MM.1S (cell line): ENCODE measurements at regions not wholly inside any gene's neighbourhood (a gene's known extent, or its start where the extent isn't known, plus 50 kb on each side); places are given as distances from the start of the nearest gene placed in this dataset.
A peak's percentile ranks its signal among the peaks of the same experiment; 100 is the strongest.
"Not testable (repeated sequence)": the region's sequence is repeated elsewhere in the genome, so short reads cannot be mapped to it uniquely, and the experiment has no call there.

ENCODE experiments used
- DNase-seq: peaks from one replicate; pipeline ENCODE4 v3.0.0-alpha.2; 2015
- H2AFZ ChIP-seq: fragments of 300-600 bp; sonication (generic); 2 replicates; pipeline ENCODE4 v1.6.0; 2016; ENCODE audit warnings: antibody characterized with exemption, low read length
- H3F3A ChIP-seq: fragments of 300-600 bp; sonication (generic); 2 replicates; pipeline ENCODE4 v1.6.1; 2016; ENCODE audit warnings: mild to moderate bottlenecking, antibody characterized with exemption, low read length, moderate library complexity, mixed read lengths; ENCODE audit not compliant: insufficient read depth
- H3K27ac ChIP-seq: fragments of 300-600 bp; sonication (generic); 2 replicates; pipeline ENCODE4 v1.5.1; 2016; ENCODE audit warnings: mild to moderate bottlenecking, low read length
- H3K27me3 ChIP-seq: fragments of 300-600 bp; sonication (generic); replicated peaks from 2 replicates; pipeline ENCODE4 v1.6.0; 2016; ENCODE audit warnings: low read length; ENCODE audit not compliant: insufficient read depth
- H3K36me3 ChIP-seq: fragments of 300-600 bp; sonication (generic); replicated peaks from 2 replicates; pipeline ENCODE4 v1.6.1; 2016; ENCODE audit warnings: mild to moderate bottlenecking, low read length, mixed read lengths; ENCODE audit not compliant: insufficient read depth
- H3K4me1 ChIP-seq: fragments of 300-600 bp; sonication (generic); 2 replicates; pipeline ENCODE4 v1.6.1; 2016; ENCODE audit warnings: low read length, mixed read lengths
- H3K4me2 ChIP-seq: fragments of 300-600 bp; sonication (generic); 2 replicates; pipeline ENCODE4 v1.6.0; 2016; ENCODE audit warnings: low read depth, low read length
- H3K4me3 ChIP-seq: fragments of 300-600 bp; sonication (generic); 2 replicates; pipeline ENCODE4 v1.5.1; 2016; ENCODE audit warnings: low read length, mixed read lengths
- H3K79me2 ChIP-seq: fragments of 300-600 bp; sonication (generic); 2 replicates; pipeline ENCODE4 v1.6.1; 2016; ENCODE audit warnings: mixed run types, low read length, mixed read lengths
- H3K9ac ChIP-seq: fragments of 300-600 bp; sonication (generic); 2 replicates; pipeline ENCODE4 v1.6.1; 2016; ENCODE audit warnings: low read length, mixed read lengths
- H3K9me2 ChIP-seq: fragments of 300-600 bp; sonication (generic); replicated peaks from 2 replicates; pipeline ENCODE4 v1.6.1; 2016; ENCODE audit warnings: mild to moderate bottlenecking, low read length, mixed read lengths; ENCODE audit not compliant: insufficient read depth
- H3K9me3 ChIP-seq: fragments of 300-600 bp; sonication (generic); replicated peaks from 2 replicates; pipeline ENCODE4 v1.6.1; 2016; ENCODE audit warnings: mild to moderate bottlenecking, low read length, mixed read lengths; ENCODE audit not compliant: insufficient read depth
- H4K20me1 ChIP-seq: fragments of 300-600 bp; sonication (generic); 2 replicates; pipeline ENCODE4 v1.6.1; 2016; ENCODE audit warnings: mild to moderate bottlenecking, low read length, moderate library complexity, mixed read lengths; ENCODE audit not compliant: insufficient read depth
- CTCF ChIP-seq: fragments of 300-600 bp; sonication (generic); IDR thresholded peaks from 2 replicates; pipeline ENCODE4 v1.5.1; 2016; ENCODE audit warnings: antibody characterized with exemption, low read length, mixed read lengths
- EZH2 ChIP-seq: fragments of 300-600 bp; sonication (generic); optimal IDR thresholded peaks from 2 replicates; pipeline ENCODE3; 2017; ENCODE audit warnings: low read depth, mild to moderate bottlenecking, antibody characterized with exemption, low read length, mixed read lengths
- EZH2phosphoT487 ChIP-seq: fragments of 300-600 bp; sonication (generic); IDR thresholded peaks from 2 replicates; pipeline ENCODE4 v1.6.1; 2018; ENCODE audit warnings: antibody characterized with exemption, low read length

GRCh38 chr14:44453433-44454171 is 53.5 kb downstream of the FSCB start:
- H3K9ac ChIP-seq: no peak overlapping the region
- TF ChIP-seq EZH2 (no peak), CTCF (no peak), EZH2phosphoT487 (no peak)
- no peaks in the 10 kb centered on the region for H3K4me1 ChIP-seq
- no peaks in the 10 kb centered on the region for H3K27me3 ChIP-seq
- H3F3A ChIP-seq: no peaks in the 10 kb centered on the region
- no peaks in the 10 kb centered on the region for H3K9me2 ChIP-seq
- no peak overlapping the region for H2AFZ ChIP-seq
- no peaks in the 10 kb centered on the region for H3K36me3 ChIP-seq
- H3K4me2 ChIP-seq: no peak overlapping the region
- no peak overlapping the region for H3K4me3 ChIP-seq
- peak; percentile 37 for DNase-seq
- no peaks in the 10 kb centered on the region for H3K79me2 ChIP-seq
- H3K27ac ChIP-seq: no peak overlapping the region
- no peaks in the 10 kb centered on the region for H3K9me3 ChIP-seq
- H4K20me1 ChIP-seq: no peaks in the 10 kb centered on the region

- not testable (repeated sequence) for H3K36me3 ChIP-seq, H3K27me3 ChIP-seq, H3K9me2 ChIP-seq, H3K4me1 ChIP-seq, H3K9me3 ChIP-seq, H3F3A ChIP-seq, H3K9ac ChIP-seq, H3K27ac ChIP-seq, H2AFZ ChIP-seq, DNase-seq, H3K79me2 ChIP-seq, H3K4me3 ChIP-seq, H4K20me1 ChIP-seq, H3K4me2 ChIP-seq
These were observed 56.9 kb downstream of the FSCB start for GRCh38 chr14:44450232-44450631.

- H3K9me2 ChIP-seq: no peaks in the 10 kb centered on the region
- peaks cover 4% of the 10 kb centered on the region for H3K4me1 ChIP-seq
- no peak overlapping the region for H2AFZ ChIP-seq
- no peaks in the 10 kb centered on the region for H4K20me1 ChIP-seq
- no peaks in the 10 kb centered on the region for H3K9me3 ChIP-seq
- H3K9ac ChIP-seq: no peak overlapping the region
- no peak overlapping the region for H3K4me2 ChIP-seq
- TF ChIP-seq CTCF: no peak
- TF ChIP-seq EZH2phosphoT487: no peak
- no peak for TF ChIP-seq EZH2
- DNase-seq: no peak
- H3K36me3 ChIP-seq: no peaks in the 10 kb centered on the region
- no peak overlapping the region for H3K4me3 ChIP-seq
- H3K27me3 ChIP-seq: no peaks in the 10 kb centered on the region
- H3F3A ChIP-seq: no peaks in the 10 kb centered on the region
- no peaks in the 10 kb centered on the region for H3K79me2 ChIP-seq
- H3K27ac ChIP-seq: no peak overlapping the region
These were observed 57.4 kb downstream of the FSCB start for GRCh38 chr14:44449680-44450079.

- DNase-seq: no peak
- Histone ChIP-seq H3K4me2 (no peak overlapping the region), H3K4me3 (no peak overlapping the region)
These were observed 58.1 kb downstream of the FSCB start for GRCh38 chr14:44448951-44449358.

More at GRCh38 chr14:44448951-44449358, 58.1 kb downstream of the FSCB start:
- no peak overlapping the region for H3K27ac ChIP-seq
- H3K9me2 ChIP-seq: no peaks in the 10 kb centered on the region
- H3F3A ChIP-seq: no peaks in the 10 kb centered on the region
- H2AFZ ChIP-seq: no peak overlapping the region
- peaks cover 4% of the 10 kb centered on the region for H3K4me1 ChIP-seq
- H3K27me3 ChIP-seq: no peaks in the 10 kb centered on the region
- TF ChIP-seq EZH2 (no peak), EZH2phosphoT487 (no peak), CTCF (no peak)
- no peaks in the 10 kb centered on the region for H3K36me3 ChIP-seq
- no peaks in the 10 kb centered on the region for H4K20me1 ChIP-seq
- H3K9ac ChIP-seq: no peak overlapping the region
- no peaks in the 10 kb centered on the region for H3K9me3 ChIP-seq
- no peaks in the 10 kb centered on the region for H3K79me2 ChIP-seq
